HG03520 (cell line): ENCODE measurements at regions not wholly inside any gene's neighbourhood (a gene's known extent, or its start where the extent isn't known, plus 50 kb on each side); places are given as distances from the start of the nearest gene placed in this dataset.
"Not testable (repeated sequence)": the region's sequence is repeated elsewhere in the genome, so short reads cannot be mapped to it uniquely, and the experiment has no call there.

Source experiments
- ATAC-seq: cut with Tn5 transposase; IDR thresholded peaks from one replicate; pipeline ENCODE4 v1.9.1; 2021; ENCODE audit warnings: mild to moderate bottlenecking, moderate library complexity; ENCODE audit not compliant: unreplicated experiment

DNA sequence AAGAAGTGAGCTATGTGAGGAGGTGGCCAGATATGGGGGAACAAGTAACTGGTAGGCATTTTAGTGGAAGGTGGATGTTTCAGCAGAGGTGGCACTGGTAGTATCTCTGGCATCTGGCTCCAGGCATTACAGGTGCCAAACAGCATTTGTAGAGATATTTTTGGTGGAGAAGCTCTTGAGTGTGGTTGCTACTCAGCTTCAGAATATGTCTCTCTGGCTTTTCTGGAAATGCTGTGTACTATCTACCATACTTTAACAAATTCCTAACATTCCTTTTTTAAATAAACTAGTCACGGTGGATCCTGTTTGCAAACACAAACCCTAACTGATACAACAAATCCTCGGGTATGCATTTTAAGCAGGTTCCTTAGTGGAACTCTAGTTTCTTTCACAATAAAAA is 128.0 kb downstream of the BARX2 start:
- no peak for ATAC-seq

- no peak for ATAC-seq
These were observed 129.6 kb downstream of the BARX2 start for GRCh38 chr11:129505266-129505665.

GRCh38 chr11:129508163-129508562 is 132.5 kb downstream of the BARX2 start:
- no peak for ATAC-seq

DNA sequence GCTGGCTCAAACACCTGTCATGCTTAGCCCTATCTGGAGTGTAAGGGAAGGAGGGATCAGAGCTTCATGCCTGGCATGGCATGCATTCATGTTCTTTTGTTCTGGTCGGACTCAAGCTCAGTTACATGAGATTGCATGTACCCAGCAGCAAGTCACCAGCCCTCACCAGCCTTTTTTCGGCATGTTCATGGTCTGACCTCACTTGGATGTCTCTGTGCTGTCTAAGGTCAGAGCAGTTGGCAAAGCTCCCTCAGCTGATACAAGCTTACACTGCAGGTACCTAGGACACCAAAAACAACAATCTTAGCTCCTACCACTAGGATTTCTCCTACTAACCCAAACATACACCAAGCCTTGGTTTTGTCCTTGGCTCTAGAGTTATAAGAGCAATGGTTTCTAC is 152.6 kb downstream of the BARX2 start:
- ATAC-seq, result no peak

GRCh38 chr11:129530154-129530895 is 154.7 kb downstream of the BARX2 start:
- no peak for ATAC-seq

- ATAC-seq, result no peak
These were observed 157.7 kb downstream of the BARX2 start for GRCh38 chr11:129533395-129533794.

GRCh38 chr11:129536338-129536737 is 160.7 kb downstream of the BARX2 start:
- no peak for ATAC-seq

- ATAC-seq, result no peak
These were observed 162.7 kb downstream of the BARX2 start for GRCh38 chr11:129538323-129538722.

DNA sequence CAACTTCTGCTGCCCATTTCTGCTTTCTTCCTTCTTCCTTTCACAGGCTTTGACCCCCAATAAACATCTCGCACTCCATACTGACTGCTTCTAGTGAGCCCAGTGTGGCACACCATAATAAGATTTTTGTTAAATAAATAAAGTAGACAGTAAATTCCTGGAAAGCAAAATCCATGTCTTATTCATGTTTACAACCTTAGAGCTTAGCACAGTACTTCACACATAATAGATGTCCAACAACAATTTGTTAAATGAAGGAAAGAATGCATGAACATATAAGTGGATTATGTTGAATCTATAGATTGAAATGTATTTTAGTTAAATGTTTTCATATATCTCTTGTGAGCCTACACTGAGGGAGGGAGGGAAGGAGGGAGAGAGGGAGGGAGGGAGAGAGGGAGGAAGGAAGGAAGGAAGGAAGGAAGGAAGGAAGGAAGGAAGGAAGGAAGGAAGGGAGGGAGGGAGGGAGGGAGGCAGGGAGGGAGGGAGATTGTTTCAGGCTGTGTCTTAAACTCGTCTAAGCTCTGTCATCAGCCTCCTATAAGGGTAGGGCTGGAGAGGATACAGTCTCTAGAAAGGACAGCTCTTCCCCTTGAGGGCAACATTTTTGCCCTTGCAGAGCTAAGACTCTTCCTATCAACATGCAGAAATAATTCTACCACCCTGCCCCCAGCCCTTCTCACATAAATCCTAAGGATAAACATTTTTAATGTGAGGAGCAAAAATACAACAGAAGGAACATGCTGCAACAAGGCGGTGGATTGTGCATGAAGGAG is 168.1 kb downstream of the BARX2 start:
- no peak for ATAC-seq

DNA sequence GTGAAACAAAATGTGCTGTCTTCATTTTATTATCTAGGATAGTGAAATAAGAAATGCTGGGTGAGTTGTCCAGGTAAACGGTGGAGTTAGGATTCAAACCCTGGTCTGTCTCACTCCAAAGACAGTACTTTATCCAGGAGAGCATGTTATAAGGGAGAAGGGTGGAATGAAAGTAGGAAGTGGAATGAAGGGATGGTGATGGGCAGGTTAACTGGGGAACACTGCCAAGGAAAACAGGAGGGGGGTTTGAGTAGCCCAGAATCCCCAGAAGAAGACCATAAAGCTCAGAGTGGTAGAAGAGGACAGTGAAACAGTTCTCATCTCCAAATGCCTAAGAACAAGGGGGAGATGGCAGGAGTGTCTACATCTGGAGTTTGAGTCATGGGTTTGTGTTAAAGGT is 169.0 kb downstream of the BARX2 start:
- no peak for ATAC-seq

DNA sequence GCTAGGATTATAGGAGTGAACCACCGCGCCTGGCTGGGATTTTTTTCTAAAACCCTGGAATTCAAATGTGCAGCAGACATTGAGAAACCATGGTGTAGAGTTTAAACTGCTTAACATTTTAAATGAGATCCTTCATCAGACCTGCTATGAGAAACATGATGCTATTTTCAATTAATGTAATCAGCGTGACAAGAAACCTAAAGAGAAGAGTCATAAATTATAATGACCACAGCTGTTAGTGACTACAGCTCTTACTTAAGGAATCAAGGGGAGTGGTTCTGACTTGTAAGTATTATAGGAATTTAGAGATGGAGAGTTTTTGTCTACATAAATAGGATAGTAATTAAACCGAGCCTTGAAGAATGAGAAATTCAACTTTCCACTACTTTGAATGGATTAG is 170.6 kb downstream of the BARX2 start:
- no peak for ATAC-seq

DNA sequence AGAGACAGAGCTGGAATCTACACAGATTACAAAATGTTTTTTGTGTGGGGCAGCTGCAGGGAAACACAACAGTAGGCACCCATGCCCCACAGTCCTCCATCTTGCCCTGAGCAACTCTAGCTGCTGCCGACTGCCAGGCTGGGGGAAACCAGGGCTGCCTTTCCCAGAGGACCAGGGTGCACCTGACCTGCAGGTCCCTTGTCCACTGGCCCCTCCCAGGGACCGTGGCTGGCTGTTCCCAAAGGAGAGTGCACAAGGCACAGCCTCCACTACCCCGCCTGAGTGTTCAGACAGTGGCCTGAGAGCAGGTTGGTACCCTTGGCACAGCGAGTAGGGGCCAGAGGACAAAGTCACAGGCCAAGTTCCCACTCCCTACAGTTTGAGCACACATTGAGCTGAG is 181.8 kb downstream of the BARX2 start:
- no peak for ATAC-seq

- ATAC-seq, result no peak
These were observed 193.4 kb downstream of the BARX2 start for GRCh38 chr11:129569007-129569406.

DNA sequence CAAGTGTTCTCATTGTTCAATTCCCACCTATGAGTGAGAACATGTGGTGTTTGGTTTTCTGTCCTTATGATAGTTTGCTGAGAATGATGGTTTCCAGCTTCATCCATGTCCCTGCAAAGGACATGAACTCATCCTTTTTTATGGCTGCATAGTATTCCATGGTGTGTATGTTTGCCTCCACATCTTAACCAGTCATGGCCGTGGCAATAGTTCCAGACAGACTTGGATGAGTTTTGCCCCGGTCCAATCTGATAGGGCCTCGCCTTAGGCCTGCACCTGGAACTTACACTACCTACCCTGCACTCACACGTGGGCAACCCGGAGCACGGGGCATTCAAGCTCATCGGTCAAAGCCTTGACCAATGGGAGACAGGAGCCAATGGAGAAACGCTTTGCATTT is 197.0 kb downstream of the BARX2 start:
- not testable (repeated sequence) for ATAC-seq

DNA sequence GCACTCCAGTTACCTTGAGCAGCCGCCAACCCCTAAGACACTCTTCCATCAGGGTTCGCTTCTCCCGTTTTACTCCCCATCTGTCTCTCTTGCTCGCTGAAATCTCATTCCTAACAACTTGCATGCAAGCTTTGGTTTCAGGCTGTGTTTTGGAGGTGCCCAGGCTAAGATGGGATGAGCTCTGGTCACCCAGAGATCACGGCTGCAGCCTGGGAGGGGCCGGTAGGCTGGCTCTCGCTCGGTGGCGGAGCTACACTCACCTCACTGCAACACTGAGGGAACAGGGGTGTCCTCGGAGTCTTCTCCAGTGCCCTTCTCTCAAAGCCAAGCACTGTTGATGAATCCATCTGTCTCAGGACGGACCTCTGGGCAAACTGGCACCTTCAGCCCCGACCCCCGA is 197.5 kb downstream of the BARX2 start:
- no peak for ATAC-seq

DNA sequence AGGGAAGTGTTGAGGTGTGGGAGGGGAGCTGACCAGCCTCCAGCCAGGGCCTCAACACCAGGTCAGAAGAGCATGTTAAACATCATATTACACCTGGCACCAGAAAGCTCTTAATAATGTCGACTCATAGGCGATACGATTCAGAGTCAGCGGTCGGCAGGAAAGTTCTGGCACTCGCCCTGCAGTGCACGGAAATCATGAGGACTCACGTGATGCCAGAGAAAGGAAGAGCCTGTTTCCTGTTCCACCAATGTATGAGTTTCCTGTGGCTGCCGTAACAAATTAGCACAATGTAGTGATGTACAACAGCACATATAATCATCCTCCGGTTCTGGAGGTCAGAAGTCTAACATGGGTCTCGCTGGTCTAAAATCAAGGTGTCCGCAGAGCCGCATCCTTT is 198.8 kb downstream of the BARX2 start:
- no peak for ATAC-seq

- ATAC-seq, result no peak
These were observed 201.0 kb downstream of the BARX2 start for GRCh38 chr11:129576652-129577051.

- no peak for ATAC-seq
These were observed 202.4 kb downstream of the BARX2 start for GRCh38 chr11:129578006-129578405.

DNA sequence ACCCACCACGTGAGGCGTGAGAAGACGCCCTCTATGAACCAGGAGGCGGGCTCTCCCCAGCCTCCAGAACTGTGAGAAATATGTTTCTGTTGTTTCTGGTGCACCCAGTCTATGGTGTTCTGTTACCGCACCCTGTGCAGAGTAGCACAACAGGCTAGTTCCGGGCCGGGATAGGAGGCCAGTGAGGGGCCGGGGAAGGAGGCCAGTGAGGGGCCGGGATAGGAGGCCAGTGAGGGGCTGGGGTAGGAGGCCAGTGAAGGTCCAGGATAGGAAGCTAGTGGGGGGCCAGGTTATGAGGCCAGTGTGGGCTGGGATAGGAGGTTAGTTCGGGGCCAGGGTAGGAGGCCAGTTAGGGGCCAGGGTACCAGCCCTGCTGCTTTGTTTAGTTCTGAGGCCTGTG is 204.6 kb downstream of the BARX2 start:
- no peak for ATAC-seq

- ATAC-seq, result no peak
These were observed 208.7 kb downstream of the BARX2 start for GRCh38 chr11:129584316-129584715.

DNA sequence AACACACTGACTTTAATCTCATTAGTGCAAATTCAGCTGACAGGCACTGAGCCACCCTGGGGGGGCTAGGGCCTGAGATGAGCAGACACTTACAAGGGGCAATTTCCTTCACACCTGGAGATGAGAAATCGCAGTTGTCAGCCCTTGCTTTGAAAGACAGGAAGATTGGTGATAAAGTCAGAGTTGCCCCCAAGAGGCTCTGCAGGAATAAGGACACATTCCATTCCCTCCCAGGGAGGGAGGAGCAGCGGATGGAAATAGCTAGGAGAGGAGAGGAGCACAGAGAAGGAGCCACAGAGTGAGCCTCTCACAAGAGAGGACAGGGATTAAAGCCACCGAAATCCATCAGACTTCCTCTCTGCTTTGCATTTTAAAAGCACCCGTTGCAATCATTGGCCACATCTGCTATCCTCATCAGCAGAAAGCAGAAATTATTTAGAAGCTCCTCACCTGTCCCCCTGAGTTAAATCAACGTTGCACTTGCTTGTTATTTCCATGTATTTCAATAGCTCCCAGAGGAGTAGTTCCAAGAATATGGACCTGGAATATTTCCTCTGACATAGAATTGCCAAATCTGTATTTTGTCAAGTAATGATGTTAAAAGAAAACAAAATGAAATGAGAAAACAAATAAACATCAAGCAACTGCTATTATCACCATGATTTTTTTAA is 213.7 kb downstream of the BARX2 start:
- no peak for ATAC-seq
